HUES48 (cell line): ENCODE measurements at regions not wholly inside any gene's neighbourhood (a gene's known extent, or its start where the extent isn't known, plus 50 kb on each side); places are given as distances from the start of the nearest gene placed in this dataset.
"Not testable (repeated sequence)": the region's sequence is repeated elsewhere in the genome, so short reads cannot be mapped to it uniquely, and the experiment has no call there.

ENCODE experiments used
- H3K27ac ChIP-seq: one replicate; pipeline ENCODE4 v1.7.0; 2013; ENCODE audit warnings: low read depth, low read length, inconsistent platforms
- H3K27me3 ChIP-seq: 2 replicates; pipeline ENCODE4 v1.6.1; 2013; ENCODE audit warnings: mild to moderate bottlenecking, low read length; ENCODE audit not compliant: control insufficient read depth, insufficient read depth
- H3K36me3 ChIP-seq: 2 replicates; pipeline ENCODE4 v1.6.1; 2013; ENCODE audit warnings: low read length; ENCODE audit not compliant: control insufficient read depth, insufficient read depth
- H3K4me1 ChIP-seq: 2 replicates; pipeline ENCODE4 v1.6.1; 2013; ENCODE audit warnings: mild to moderate bottlenecking, low read length; ENCODE audit not compliant: control insufficient read depth, insufficient read depth
- H3K4me3 ChIP-seq: 2 replicates; pipeline ENCODE4 v1.5.1; 2013; ENCODE audit warnings: mild to moderate bottlenecking, low read depth, low read length
- H3K9ac ChIP-seq: 2 replicates; pipeline ENCODE4 v1.6.1; 2013; ENCODE audit warnings: mild to moderate bottlenecking, low read depth, low read length, moderate library complexity
- H3K9me3 ChIP-seq: 2 replicates; pipeline ENCODE4 v1.6.1; 2013; ENCODE audit warnings: low read length; ENCODE audit not compliant: control insufficient read depth, insufficient read depth

GRCh38 chr1:120257064-120257777, 80.9 kb upstream of the SEC22B start:
- H3K4me3 ChIP-seq, H3K36me3 ChIP-seq, H3K27me3 ChIP-seq, H3K4me1 ChIP-seq, H3K27ac ChIP-seq, H3K9me3 ChIP-seq, H3K9ac ChIP-seq: not testable (repeated sequence)

DNA sequence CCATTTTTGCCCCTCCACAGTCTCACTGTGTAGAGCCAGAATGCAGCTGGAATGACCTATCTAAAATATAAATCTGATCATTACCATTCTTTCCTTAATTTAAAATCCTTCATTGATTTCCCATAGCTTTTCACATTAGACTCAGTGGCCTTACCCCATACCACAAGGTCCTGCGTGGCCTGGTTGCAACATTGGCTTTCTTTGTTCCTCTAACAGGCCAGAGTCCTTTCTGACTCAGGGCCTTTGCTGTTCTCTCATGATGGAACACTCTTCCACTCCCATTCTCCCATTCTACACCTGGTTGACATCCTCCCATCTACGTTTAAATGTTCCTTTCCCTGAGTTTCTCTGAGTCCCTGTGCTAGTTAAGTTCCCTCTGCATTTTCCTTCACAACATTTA, 74.4 kb upstream of the SEC22B start:
- not testable (repeated sequence) for H3K27ac ChIP-seq, H3K9ac ChIP-seq, H3K27me3 ChIP-seq, H3K4me1 ChIP-seq, H3K9me3 ChIP-seq, H3K4me3 ChIP-seq, H3K36me3 ChIP-seq

DNA sequence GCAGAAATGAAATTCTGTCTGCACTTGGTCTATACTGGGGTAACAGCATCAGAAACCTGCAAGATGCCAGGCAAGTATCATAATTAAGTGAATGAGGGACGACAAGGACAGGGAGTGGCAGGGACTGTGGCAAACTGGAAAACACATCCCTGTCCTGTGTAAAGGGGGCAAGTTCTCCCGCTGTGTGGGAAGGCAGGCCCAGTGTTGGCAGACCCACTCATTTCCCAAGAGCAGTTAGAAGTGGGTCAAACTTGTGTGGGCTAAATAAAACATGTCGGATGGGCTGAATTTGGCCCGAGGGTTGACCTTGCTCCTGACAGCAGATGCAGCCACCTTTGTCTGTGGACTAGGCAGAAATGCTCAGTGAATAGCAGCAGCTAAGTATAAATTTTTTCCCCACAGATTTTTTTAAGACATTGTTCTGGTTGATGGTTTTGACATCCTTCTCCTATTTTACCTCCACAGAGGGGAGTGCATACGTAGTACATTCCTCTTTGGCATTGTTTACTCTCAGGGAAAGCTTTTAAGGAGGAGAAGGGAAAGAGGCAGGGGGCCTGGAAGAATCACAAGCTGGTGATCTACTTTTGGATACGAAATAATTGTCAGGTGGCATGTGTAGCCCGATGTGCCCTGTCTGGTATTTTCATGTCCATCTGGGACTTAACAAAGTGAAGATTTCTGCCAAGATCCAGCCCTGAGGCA, 72.6 kb upstream of the SEC22B start:
- H3K27me3 ChIP-seq, H3K4me3 ChIP-seq, H3K4me1 ChIP-seq, H3K36me3 ChIP-seq, H3K27ac ChIP-seq, H3K9me3 ChIP-seq, H3K9ac ChIP-seq: not testable (repeated sequence)

GRCh38 chr1:120248203-120248602, 71.9 kb upstream of the SEC22B start:
- not testable (repeated sequence) for H3K9me3 ChIP-seq, H3K4me1 ChIP-seq, H3K9ac ChIP-seq, H3K4me3 ChIP-seq, H3K27me3 ChIP-seq, H3K27ac ChIP-seq, H3K36me3 ChIP-seq

DNA sequence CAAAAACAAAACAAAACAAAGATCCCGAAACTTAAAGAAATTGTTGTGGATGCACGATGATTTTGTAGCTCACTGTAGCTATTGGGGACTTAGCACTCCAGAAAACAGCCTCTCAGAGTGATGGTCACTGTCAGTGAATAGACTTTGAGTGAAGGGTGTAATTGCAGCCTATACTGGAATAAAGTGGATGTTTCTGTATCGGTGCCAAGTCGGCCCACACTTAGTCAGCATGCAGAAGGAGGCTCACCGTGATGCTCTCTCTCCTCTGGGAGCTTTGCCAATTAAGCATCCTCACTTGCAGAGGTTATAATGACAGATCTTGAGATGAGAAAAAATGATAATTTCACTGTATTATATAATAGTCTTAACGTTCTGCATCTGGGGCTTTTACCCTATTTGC, 67.5 kb upstream of the SEC22B start:
- H3K4me1 ChIP-seq, H3K27me3 ChIP-seq, H3K4me3 ChIP-seq, H3K27ac ChIP-seq, H3K9me3 ChIP-seq, H3K9ac ChIP-seq, H3K36me3 ChIP-seq: not testable (repeated sequence)

- not testable (repeated sequence) for H3K9me3 ChIP-seq, H3K36me3 ChIP-seq, H3K27me3 ChIP-seq, H3K4me3 ChIP-seq, H3K27ac ChIP-seq, H3K4me1 ChIP-seq, H3K9ac ChIP-seq
These were observed 66.3 kb upstream of the SEC22B start for GRCh38 chr1:120242582-120242981.

DNA sequence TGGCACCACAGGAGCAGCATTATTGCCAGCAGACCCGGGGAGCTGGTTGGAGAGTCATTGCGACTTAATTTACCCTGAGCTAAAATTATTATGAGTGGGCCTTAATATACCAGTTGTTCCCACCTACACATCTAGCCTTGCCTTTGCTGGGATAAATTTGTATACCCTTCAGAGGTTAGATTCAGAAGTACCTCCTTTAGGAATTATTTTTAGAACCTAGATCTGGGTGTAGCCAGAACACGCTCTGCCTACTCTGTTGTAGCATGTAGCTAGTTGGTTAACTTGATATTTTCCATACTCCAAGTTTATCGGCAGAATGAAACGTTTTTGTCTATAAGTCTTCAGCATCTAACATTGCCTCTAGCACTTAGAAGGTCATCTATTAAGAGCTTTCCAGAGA, 65.5 kb upstream of the SEC22B start:
- H3K36me3 ChIP-seq, H3K27me3 ChIP-seq, H3K9me3 ChIP-seq, H3K4me1 ChIP-seq, H3K27ac ChIP-seq, H3K9ac ChIP-seq, H3K4me3 ChIP-seq: not testable (repeated sequence)

DNA sequence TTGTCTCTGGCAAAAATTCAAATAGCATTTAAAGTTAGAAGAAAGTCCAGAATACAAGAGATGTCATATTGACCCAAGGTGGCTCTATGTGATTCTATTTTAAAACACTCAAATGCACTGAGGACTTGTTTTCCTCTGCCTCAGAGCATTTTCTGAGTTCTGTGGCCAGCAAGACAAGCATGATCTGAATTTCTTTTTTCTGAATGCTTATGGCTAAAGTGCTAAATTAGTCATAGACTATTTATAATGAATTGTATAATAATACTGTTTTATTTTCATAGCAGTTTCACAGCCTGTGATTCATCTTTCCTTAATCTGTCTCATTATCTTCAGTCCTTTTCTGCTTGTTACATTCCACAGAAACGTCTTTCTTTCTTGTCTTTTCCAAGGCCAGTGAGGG, 63.9 kb upstream of the SEC22B start:
- H3K36me3 ChIP-seq, H3K27ac ChIP-seq, H3K27me3 ChIP-seq, H3K4me3 ChIP-seq, H3K4me1 ChIP-seq, H3K9me3 ChIP-seq, H3K9ac ChIP-seq: not testable (repeated sequence)

DNA sequence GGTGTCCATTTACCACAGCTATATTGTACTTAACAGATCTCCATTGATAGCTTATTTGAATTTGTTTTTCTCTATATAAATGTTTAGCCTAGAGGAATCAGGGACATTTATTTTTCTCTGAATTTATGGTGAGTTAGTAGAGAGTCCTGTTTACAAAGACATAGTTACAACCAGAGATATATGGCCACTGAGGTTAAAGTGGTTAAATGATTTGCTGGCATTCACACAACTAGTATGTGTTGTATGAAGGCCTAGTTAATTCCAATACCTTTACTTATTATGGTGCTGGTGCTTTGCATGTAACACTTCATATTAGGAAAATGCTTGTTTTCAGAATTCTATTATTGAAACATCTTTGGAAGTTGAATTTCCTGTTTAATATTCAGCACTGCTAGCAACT, 63.0 kb upstream of the SEC22B start:
- H3K36me3 ChIP-seq, H3K27me3 ChIP-seq, H3K27ac ChIP-seq, H3K4me3 ChIP-seq, H3K9me3 ChIP-seq, H3K9ac ChIP-seq, H3K4me1 ChIP-seq: not testable (repeated sequence)

- H3K27ac ChIP-seq, H3K9ac ChIP-seq, H3K4me1 ChIP-seq, H3K36me3 ChIP-seq, H3K27me3 ChIP-seq, H3K9me3 ChIP-seq, H3K4me3 ChIP-seq: not testable (repeated sequence)
These were observed 62.5 kb upstream of the SEC22B start for GRCh38 chr1:120238867-120239266.

- not testable (repeated sequence) for H3K9me3 ChIP-seq, H3K4me3 ChIP-seq, H3K9ac ChIP-seq, H3K27me3 ChIP-seq, H3K36me3 ChIP-seq, H3K4me1 ChIP-seq, H3K27ac ChIP-seq
These were observed 57.3 kb upstream of the SEC22B start for GRCh38 chr1:120233661-120234018.
